GM18873 (cell line): ENCODE measurements at regions not wholly inside any gene's neighbourhood (a gene's known extent, or its start where the extent isn't known, plus 50 kb on each side); places are given as distances from the start of the nearest gene placed in this dataset.
"Not testable (repeated sequence)": the region's sequence is repeated elsewhere in the genome, so short reads cannot be mapped to it uniquely, and the experiment has no call there.

Source experiments
- ATAC-seq: cut with Tn5 transposase; IDR thresholded peaks from one replicate; pipeline ENCODE4 v1.9.1; 2021; ENCODE audit warnings: mild to moderate bottlenecking, moderate library complexity, moderate number of reproducible peaks; ENCODE audit not compliant: unreplicated experiment, low FRiP score

DNA sequence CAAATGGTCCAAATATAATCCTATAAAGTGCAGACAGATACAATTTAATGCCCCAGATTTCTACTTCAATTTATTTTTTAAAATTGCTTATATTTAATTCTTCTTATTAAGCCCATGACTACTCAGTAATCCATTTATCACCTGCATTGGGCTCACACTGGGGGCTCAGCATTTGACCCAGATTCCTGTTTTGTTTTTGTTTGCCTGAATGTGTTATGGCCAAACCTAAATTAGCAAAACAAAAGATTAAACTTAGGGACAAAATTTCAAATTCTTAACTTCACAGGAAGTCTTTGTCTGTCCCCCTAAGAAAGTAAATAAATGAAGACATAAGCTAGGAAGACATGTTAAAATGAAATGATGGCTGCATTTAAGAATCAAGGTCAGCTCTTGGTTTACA is 322.3 kb downstream of the RMST start:
- ATAC-seq, result no peak

DNA sequence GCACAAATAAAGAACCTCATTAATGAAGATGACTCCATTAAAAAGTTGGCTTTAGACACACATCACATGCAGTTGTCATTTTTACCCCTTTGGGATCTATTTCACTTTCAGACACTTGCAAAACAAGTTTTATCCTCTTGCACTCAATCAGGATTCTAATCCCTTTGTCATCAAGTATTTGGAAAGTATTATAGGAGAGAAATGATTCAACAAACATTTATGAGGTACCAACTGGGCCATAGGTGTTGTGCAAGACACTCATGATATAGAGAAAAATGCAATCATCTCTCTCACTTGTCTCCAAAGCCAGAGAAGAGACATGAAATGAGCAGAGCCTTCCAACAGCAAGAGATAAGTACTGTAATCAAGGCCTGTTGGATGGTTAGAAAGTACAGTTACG is 327.7 kb downstream of the RMST start:
- ATAC-seq, result no peak

DNA sequence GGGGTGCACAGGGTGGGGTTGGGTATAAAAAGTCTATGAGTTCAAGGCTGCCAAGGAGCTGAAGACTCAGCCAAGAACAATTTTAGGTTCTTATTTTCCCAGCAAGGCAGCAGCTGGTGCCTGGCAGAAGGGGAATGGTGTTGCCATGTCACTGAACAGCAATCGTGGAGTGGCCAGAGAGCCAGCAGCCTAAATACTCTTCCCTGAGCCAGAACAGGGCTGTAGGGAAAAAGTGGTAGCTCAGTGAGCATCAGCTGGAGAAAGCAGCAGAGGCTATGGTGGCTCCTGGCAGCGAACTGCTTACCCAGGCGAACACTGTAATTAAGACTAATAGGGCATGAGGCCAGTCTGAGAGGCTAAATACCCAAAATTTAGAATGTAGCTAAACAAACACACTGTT is 334.9 kb downstream of the RMST start:
- no peak for ATAC-seq

DNA sequence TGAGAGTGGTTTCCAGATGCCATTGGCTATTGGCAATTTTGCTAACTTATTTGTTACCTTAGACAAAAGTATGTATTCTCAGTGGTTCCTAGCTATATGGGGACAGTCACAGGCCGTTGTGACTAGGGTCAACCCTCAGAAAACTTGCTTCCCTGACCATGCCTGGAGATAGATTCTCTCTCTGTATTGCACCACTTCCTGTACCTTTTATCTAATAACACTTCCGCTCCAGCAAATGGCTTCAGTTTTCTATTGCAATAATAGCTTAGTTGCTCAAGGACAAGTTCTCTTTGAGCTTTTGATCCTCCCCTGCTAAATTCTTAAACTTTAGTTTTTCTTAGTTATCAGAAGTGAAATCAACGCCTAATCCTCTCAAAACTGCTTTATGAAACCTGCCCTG is 338.0 kb downstream of the RMST start:
- no peak for ATAC-seq

DNA sequence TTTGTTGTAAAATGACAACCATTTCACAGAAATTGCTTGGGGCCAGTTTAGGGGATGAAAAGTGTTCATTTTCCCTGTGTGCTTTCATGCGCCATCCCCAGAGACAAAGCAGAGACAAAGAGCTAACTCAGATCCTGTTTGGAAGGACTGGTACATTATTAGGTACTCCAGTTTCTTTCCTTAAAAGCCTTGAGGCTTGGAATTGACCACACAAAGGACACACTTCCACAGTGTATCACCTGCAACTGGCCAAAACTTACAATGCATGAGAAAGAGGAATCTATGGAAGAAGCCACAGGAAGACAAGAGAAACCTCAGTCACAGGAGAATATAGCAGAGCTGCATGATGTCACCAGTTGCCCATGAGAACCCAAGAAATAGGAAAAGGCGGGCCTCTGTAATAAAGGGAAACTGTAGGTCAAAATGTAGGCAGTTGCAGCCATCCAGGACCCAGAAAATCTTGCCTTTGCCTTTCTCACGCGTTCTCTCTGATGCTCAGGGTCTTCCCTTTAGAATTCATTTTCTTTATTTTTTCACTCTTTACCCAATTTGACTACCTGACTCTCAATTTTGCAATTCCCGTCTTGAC is 339.0 kb downstream of the RMST start:
- no peak for ATAC-seq

DNA sequence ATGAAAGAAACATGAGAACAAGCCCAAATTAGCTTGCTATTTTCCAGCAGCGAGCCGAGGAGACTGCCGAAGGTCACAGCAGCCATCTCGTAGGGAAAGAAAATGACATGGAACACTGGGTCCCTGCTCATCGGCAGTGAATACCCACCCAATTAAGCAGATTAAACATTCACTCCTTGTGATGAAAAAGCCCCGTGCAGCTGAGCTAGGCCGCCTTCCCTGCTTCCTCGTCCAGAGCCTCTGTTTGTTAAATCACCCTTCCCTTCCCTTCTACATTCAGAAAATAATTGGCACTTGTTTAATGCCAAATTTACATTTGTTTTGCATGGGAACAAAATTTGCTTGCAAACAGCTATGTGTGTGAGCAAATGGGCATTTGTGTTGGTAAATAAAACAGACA is 342.5 kb downstream of the RMST start:
- ATAC-seq, result no peak

DNA sequence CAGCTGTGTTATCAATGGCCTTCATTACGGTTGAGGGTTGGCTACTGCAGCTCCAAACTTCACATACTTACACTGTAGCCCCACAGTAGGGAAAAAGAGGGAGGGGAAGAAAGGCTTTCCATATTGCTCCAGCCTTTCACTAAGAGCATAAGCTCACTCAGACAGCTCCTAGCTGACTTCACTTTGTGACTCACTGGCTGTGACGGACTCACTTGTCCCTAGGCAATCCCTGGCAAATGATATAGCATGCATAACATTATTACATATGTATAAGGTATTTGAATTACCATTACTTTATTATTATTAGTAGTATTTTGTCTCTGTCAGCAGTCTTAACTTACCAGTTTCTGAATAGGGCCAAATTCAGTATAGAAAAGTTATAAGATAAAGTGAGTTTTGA is 350.7 kb downstream of the RMST start:
- ATAC-seq, result no peak

DNA sequence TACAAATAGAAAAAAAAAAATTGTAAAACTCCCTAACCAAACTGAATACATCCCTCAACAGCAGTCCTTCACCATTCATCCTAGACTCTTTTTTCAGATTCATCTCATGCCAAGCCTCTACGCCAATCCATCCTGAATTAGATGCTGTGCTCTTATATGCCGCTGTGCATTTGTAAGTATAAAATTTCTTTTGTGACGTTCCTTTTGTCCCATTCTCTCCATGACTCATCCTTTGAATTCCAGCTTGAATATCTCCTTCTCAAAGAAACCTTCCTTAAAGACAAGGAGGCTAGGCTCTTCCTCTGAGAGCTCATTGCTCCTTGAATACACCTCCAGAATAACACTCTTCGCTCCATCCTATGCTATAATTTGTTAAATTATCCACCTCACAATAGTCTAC is 359.2 kb downstream of the RMST start:
- ATAC-seq, result no peak

DNA sequence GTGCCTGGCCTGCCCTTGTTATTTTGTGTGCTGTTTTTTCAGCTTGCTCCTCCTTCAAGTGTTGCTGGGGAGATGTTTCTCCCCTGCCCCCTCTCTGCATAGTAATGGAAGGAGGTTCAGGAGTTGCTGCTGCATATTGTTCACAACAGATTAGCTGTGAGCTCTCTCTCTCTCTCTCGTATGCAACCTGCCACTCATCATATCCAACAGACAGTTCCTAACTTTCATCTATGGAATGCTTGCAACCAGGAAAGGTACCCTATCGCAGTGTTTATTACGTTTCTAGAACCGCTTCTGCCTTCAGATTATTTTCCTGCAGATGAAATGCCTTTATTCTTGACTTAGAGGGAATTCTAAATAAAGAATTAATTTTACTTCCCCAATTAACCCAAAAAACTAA is 372.9 kb downstream of the RMST start:
- no peak for ATAC-seq

DNA sequence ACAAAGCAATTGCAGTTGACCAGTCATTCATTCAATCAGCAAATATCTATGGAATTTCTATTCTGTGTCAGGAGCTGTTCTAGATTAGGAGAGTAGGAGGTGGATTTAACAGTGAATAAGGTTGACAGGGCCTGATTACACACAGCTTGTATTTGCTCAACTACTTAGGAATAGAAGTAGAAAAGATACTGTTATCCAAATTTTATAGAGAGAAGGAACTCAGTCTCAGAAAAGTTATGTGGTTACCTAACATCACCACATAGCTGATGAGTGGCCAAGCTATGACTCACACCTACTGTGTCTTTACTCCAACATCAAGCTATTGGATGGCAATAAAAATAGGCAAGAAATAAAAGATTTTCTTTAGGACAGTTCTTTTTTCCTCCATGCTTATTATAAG is 374.8 kb downstream of the RMST start:
- ATAC-seq, result no peak

DNA sequence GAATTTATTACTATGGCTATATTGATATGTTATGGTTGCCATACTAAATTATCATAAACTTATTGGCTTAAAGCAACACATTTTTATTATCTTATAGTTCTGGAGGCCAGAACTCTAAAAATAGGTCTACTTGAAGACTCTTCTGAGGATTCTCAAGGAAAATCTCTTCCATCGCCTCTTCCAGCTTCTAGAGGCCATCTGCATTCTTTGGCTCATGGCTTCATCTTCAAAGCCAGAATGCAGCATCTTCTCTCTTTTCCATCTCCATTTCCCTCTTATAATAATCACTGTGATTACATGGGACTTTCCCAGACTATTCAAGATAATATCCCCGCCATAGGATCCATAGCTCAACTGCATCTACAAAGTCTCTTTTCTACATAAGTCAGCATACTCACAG is 385.4 kb downstream of the RMST start:
- no peak for ATAC-seq

DNA sequence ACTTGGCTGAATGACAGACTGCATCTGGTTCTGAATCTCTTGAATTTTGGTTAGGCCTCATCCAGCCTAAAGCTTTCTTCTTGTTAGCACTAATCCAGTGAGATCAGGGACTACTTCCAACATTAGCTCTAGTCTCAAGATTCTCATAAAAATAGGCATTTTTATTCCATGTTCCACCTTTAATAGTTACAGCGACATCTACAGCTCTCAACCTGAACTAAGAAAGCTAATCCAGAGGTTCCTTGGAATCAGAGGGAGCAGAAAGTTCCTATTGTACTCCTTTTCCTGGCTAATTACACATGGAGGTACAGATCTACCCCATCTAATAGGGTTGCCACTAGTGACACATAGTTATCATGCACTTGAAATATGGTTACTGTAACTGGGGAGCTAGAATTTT is 391.9 kb downstream of the RMST start:
- ATAC-seq, result no peak

DNA sequence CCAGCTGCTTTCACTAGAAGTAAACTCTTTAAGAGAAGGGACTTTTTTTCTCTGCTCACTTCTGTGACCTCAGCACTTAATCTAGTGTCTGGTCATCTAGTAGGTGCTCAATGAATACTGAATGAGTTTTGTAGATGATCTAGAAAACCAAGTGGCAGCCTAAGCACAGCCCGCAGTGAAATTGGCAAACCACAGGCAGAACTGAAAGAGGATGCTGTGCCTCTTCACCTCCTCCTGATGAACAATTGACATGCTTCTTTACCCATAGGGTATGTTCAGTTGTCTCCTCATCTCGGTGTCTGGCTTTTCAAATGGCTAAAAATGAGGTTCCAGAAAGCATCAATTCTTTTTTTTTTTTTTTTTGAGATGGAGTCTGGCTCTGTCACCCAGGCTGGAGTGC is 399.5 kb downstream of the RMST start:
- no peak for ATAC-seq

DNA sequence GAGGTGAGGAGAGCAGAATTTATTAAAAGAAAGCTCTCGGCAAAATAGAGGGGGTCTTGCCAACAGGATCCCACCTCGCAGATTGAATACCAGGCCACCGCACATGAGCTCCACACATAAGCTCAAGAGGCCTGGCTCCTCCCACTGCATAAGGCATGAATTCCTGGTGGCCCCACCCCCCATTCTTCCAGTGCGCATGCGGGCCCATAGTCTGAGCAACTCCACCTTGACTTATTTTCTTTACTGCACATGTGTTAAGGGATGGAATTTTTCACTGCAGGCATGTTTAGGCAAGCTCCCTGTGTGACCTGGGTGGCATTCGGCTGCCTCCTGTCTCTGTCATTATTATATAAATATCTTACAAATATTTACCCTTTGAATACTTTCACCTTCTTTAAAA is 412.5 kb downstream of the RMST start:
- no peak for ATAC-seq

DNA sequence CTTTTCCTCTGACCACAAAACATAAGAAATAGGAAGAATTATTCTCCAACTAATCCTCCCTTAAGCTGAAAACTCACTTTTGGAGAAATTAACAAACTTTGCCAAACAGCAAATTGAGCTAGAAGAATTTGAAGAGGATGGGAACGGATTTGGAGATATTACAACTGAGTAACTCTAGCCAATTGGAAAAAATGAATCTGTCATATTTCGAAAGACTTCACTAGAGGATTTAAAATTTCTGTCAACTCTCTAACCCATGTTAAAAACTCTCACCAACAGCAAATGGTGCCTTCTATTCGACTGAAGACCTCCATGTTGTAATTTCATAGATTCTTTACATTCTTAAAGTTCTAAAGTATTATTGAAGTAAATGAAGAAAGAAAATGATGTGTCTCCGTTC is 414.2 kb downstream of the RMST start:
- ATAC-seq, result no peak

DNA sequence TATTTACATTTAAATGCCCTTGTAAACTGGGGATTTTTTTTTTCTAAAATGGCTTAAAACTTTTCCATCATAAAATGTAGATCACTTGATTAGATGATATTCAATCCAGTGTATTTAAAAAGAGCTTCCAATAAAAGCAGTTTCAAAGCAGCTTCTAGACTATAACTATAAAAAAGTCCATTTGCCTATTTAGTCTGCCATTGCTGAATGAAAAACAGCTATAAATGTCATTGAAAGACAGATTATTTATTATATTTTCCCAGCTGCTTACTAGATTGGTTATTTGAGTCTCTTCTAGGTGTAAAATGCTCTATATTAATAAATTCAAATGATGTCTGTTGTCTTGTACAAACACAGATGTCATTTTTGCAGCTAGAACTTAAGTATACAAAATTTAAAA is 414.8 kb downstream of the RMST start:
- ATAC-seq, result no peak

DNA sequence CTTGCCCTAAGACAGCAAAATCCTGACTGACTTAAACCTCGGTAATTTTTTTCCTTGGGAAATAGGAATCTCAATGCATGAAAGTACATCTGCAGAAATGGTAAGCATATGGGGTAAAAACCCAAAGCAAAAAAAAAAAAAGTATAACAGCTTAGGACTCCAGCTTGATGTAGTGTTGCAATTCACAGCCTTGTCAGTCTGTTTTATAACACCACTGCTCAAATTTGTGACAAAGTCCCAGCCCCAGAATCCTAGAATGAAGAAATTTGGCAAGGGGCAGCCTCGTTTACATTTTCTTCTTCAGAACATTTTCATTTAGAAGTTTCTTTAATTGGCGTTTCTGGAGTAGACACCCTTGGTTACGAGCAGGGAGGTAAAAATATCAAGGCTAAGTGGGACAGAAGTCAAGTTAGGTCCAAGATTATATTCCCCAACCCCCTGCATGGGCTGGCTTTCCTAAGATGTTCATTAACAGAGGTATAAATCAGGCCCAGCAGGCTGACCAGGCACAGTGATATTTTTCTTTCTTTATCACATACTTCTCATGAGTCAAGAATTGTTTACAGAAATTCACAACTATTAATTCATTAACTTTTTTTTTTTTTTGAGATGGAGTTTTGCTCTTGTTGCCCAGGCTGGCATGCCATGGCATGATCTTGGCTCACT is 424.0 kb downstream of the RMST start:
- ATAC-seq, result no peak

DNA sequence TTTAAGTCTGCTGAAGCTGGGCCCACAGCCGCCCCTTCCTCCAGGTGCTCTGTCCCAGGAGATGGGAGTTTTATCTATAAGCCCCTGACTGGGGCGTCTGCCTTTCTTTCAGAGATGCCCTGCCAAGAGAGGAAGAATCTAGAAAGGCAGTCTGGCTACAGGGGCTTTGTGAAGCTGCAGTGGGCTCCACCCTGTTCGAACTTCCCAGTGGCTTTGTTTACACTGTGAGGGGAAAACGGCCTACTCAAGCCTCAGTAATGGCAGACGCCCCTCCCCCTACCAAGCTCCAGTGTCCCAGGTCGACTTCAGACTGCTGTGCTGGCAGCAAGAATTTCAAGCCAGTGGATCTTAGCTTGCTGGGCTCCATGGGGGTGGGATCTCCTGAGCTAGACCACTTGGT is 435.3 kb downstream of the RMST start:
- not testable (repeated sequence) for ATAC-seq

DNA sequence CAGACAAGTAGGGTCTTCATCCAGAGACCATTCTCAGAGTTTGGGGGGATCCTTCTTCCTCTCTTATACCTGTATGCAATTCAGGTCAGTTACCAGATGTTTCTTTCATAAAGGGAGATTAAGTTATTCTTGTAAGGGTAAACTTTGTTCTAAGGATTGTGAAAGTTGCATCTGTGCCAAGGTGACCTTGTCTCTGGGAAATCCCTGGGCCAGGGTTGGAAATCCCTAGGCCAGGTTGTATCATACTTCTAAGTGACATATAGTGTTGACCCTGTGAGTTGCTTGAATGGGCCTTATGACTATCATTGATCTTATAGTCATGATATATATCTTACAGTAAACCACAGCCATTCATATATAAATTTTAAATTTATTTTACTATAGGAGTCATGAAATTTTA is 436.9 kb downstream of the RMST start:
- ATAC-seq, result no peak

DNA sequence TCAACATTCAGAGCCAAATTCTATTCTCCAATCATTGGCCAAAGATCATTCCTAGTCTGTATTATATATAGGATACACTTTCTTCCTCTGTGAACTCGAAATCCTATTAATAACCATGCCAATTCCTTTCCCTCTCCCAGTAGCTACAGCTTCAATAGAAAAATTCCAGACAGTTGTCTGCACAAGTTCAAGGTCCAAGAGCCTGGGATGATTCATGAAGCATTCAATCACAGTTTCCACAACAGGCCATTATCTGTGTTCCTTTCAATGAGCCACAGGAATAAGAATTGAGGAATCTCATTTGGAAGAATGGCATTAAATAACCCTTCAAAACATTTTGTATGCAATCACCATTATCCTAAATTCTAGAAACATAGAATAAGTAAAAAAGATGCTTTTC is 437.4 kb downstream of the RMST start:
- ATAC-seq, result no peak

DNA sequence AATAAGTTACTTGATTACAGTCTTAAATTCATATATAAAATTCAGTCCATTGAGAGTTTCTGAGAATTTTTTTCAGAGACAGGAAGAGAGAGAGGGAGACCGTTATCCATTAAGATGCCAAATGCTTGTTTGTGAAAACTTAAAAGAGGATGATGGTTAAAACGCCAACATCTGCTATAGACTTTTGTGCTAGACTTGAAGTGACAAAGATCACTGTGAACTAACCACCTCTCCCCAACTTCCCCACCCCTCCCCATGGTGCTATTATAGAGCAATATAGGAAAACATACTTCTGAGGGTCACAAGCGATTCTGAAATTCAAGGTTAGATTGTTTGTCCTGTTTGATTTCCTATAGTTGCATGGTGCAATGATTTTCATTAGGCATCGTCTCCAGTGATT is 440.8 kb downstream of the RMST start:
- ATAC-seq, result no peak

DNA sequence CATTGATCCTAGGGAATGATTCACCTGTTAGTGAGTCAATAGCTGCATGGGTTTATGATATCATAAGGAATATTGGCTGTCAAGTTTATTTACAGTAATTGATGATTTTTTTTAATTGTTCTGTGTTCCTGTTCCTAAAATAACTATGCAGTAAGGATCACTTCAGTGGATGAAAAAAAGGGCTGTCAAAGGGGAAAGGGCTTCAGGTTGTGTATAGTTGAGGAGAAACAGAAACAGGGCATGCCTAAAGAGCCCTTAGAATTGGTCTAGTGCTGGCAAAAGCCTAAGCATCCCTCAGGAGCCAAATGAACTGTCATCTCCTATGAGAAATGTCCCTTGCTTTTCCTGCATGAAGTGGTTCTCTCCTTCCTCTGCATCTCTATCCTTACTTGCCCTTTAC is 444.9 kb downstream of the RMST start:
- no peak for ATAC-seq

DNA sequence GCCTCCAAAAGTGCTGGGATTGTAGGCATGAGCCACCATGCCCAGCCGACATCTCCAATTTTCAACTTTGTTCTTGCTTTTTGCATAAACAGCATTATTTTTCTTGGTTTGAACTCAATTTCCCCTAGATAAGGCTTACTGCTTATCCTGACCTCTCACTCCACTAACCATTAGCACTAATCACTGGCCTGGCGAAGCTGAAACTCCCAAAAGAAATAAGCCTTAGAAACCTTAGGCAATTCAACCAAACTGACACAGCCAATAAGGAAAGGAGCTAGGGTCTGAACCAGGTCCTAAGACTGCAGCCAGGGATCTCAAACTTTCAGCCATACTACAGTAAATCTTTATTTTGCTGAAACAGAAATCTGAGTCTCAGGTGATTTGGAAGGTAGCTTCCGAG is 448.0 kb downstream of the RMST start:
- ATAC-seq, result no peak
